Coronary artery (tissue), 2 donors: ENCODE measurements at regions not wholly inside any gene's neighbourhood (a gene's known extent, or its start where the extent isn't known, plus 50 kb on each side); places are given as distances from the start of the nearest gene placed in this dataset.

ENCODE experiments used
- DNase-seq: peaks from one replicate; pipeline ENCODE4 v3.0.0-alpha.2; 2017; ENCODE audit warnings: low spot score
- H3K27ac ChIP-seq, 2 donors: fragments of 200-600 bp; sonication (generic); one replicate each; pipeline ENCODE4 v1.5.1; 2016 to 2019
- H3K4me3 ChIP-seq: fragments of 200-600 bp; sonication (generic); 2 replicates; pipeline ENCODE4 v1.5.1; 2016; ENCODE audit warnings: mild to moderate bottlenecking, moderate library complexity
- TF ChIP-seq, protein P1 (sequence below): fragments of 200-600 bp; sonication (generic); IDR thresholded peaks from one replicate; pipeline ENCODE4 v1.5.1; 2019; ENCODE audit warnings: antibody characterized with exemption

DNA sequence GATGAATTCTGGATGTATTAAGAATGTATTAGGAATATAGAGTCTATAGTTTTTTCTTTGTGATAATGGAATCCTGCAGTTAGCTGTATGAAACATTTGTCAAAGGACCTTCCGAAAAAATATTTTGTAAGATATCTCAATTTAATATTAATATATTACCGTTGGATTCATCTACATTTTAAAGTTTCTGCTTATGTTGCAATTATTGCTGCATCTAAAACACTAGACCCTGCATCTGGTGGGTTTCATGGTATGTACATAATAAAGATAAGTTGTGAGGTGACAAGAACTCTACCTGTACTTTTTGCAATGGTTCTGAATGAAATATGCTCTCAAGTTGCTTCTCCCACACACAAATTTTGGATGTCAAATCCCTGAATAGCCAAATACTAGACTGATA is 565.9 kb upstream of the FBXO33 start:
- Histone ChIP-seq H3K27ac (no peak overlapping the region), H3K4me3 (no peak overlapping the region)
- TF ChIP-seq, protein P1, sequence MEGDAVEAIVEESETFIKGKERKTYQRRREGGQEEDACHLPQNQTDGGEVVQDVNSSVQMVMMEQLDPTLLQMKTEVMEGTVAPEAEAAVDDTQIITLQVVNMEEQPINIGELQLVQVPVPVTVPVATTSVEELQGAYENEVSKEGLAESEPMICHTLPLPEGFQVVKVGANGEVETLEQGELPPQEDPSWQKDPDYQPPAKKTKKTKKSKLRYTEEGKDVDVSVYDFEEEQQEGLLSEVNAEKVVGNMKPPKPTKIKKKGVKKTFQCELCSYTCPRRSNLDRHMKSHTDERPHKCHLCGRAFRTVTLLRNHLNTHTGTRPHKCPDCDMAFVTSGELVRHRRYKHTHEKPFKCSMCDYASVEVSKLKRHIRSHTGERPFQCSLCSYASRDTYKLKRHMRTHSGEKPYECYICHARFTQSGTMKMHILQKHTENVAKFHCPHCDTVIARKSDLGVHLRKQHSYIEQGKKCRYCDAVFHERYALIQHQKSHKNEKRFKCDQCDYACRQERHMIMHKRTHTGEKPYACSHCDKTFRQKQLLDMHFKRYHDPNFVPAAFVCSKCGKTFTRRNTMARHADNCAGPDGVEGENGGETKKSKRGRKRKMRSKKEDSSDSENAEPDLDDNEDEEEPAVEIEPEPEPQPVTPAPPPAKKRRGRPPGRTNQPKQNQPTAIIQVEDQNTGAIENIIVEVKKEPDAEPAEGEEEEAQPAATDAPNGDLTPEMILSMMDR, result no peak
- no peak for DNase-seq

DNA sequence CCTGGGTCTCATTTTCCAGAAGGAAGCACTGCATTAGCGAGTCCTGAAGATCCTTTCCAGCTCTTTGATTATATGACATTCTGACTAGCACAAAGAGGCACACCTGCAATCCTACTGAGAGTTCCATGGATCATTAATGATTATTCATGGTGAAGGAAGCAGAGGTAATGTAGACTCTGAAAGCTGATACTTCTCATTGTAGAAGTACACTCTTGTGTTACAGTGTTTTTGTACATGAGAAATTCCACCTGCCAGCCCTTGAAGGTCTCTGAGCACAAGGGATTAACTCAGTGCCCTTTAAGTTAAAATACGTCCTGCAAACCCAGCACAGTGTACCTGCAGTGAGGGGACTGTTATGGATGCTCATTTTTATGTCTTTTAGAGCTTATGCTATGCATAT is 558.8 kb upstream of the FBXO33 start:
- Histone ChIP-seq H3K4me3 (no peak overlapping the region), H3K27ac (no peak overlapping the region)
- TF ChIP-seq, protein P1, result no peak
- DNase-seq, result no peak

DNA sequence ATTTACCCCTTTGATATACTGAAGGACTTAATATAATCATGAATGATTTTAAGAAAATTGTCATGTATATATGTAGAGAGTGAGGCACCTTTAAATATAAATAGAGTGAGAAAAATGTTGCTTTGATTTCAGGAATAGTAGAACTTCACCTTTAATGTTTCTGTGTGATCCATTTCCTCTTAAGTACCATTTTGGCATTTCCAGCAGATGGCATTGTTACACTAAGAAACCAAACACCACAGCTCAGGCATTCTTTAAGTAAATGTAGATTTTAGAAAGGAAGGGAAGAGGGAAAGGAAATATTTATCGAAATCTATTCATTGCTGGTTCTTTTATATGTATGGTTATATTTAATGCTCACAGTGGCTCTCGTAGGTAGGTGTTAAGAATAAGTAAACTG is 556.7 kb upstream of the FBXO33 start:
- no peak overlapping the region for H3K27ac ChIP-seq
- no peak overlapping the region for H3K4me3 ChIP-seq
- no peak for DNase-seq
- TF ChIP-seq, protein P1, result no peak

DNA sequence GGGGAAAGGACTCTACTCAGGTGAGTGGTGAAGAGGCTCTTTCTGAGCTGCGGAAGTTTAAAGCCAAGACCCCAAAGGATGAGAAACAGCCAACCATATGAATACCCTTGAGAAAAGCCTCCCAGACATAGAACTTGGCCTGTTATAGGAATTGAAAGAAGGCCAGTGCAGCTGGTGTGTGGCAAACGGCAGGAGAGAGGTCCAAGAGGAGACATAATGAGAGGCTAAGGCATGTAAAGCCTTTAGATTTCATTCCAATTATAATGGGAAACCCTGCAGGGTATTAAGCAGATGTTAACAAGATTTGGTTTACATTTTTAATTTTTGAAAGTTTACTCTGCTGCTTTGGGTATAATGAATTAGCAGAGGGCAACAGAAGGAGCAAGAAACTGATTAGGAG is 552.1 kb upstream of the FBXO33 start:
- DNase-seq, result no peak
- no peak overlapping the region for H3K27ac ChIP-seq
- TF ChIP-seq, protein P1, result no peak
- H3K4me3 ChIP-seq, result no peak overlapping the region

DNA sequence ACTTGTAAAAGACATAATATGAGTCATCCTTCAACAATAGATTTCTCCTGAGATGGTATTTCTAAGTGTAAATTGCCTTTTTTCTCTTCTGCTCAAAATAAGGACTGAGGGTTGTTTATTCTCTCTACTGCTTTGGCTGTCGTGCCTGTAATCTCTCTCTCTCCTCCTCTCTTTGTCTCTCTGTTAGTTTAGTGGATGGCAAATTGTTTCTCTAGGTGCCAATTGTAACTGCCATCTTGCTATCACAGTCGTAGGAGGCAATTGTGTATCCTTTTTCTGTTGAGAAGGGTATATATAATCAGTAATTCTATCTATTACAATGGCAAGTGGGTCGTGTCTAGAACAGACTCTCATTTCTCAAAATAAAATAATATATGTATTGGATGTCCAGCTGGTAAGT is 545.0 kb upstream of the FBXO33 start:
- DNase-seq, result no peak
- no peak overlapping the region for H3K4me3 ChIP-seq
- TF ChIP-seq, protein P1, result no peak
- H3K27ac ChIP-seq, result no peak overlapping the region

DNA sequence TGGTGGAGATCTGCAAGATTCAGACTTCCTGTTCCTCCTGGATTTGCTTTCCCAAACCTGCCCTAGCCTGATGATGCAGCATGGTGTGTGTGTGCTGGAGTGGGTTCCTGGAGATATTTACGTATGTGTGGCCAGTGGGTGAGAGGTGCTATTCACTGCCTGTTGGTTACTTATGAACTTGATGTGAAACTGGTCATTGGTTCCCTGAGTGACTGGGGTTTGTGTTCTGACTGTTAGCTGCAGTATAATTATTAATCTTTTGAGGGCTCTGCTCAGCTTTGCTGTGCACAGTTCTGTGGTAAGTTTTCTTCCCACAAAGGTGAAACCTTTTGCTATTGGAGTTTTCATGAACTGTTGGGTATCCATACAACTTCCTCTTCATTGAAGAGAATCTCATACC is 541.8 kb upstream of the FBXO33 start:
- TF ChIP-seq, protein P1, result no peak
- DNase-seq, result no peak
- no peak overlapping the region for H3K4me3 ChIP-seq
- H3K27ac ChIP-seq, result no peak overlapping the region

DNA sequence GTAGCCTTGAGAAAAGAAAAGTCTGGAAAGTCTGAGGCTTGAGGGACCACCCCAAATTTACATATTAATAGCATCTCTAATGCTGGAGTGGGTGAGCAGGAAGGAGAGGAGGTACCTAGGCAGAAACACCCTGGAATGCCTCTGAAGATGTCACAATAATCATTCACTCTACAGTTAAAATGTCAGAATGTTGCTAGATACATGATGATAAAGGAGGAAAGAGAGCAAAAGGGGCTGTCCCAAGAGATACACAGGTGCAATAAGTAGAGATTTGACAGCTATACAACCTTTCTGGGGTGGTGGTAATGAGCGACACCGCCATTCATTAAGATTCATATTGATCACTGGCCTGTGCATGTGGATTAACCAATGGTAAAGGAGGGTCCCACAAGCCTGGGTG is 540.5 kb upstream of the FBXO33 start:
- no peak for DNase-seq
- H3K27ac ChIP-seq, result no peak overlapping the region
- TF ChIP-seq, protein P1, result no peak
- no peak overlapping the region for H3K4me3 ChIP-seq
